HCT116 (cell line): ENCODE measurements at regions not wholly inside any gene's neighbourhood (a gene's known extent, or its start where the extent isn't known, plus 50 kb on each side); places are given as distances from the start of the nearest gene placed in this dataset.

Experiments used
- ATAC-seq: fragments of 200-7000 bp; cut with Tn5 transposase; 2 replicates; pipeline ENCODE4 v1.9.1; 2020; ENCODE audit warnings: mild to moderate bottlenecking, moderate library complexity
- BruUV-seq: library from RNA; stranded (reverse); fragments of 400-500 nt; replicated peaks from 2 replicates; lab custom pipeline; 2021; lab: Mats Ljungman, UMichigan
- CTCF ChIA-PET: fragments of 300-600 bp; sonication (Branson Sonifier 250); formaldehyde crosslinking; loops from one replicate; lab custom pipeline; 2021; ENCODE audit warnings: antibody characterized with exemption; lab: Charles Lee
- POLR2A ChIA-PET: fragments of 300-600, 350-600 bp; sonication (Branson Sonifier 250); formaldehyde crosslinking; loops from one replicate; lab custom pipeline; 2021; ENCODE audit warnings: antibody characterized with exemption; lab: Charles Lee
- RAD21 ChIA-PET, 2 experiments: fragments of 300-600 bp; sonication (Branson Sonifier 250); formaldehyde crosslinking; loops; one replicate each; lab custom pipeline; 2023; ENCODE audit warnings: low total read pairs in 2 of 2; ENCODE audit not compliant: uncharacterized antibody in 2 of 2, unreplicated experiment in 2 of 2, low non-redundant PET in 1 of 2; lab: Charles Lee
- DNase-seq: peaks from one replicate; pipeline ENCODE4 v3.0.0-alpha.2; 2010; ENCODE audit warnings: low read depth, low spot score
- H2AFZ ChIP-seq: fragments of 200-600 bp; shearing (Covaris generic), sonication (generic); 2 replicates; pipeline ENCODE4 v1.6.1; 2017; ENCODE audit warnings: low read depth, mixed run types, mixed read lengths, antibody characterized with exemption, low read length; ENCODE audit not compliant: poor library complexity, severe bottlenecking
- H3K27ac ChIP-seq: 2 replicates; pipeline ENCODE4 v1.5.1; 2012; ENCODE audit warnings: low read depth, low read length
- H3K27me3 ChIP-seq: fragments of 200-600 bp; sonication (generic); 2 replicates; pipeline ENCODE4 v1.6.1; 2016; ENCODE audit warnings: mixed run types, low read length, mixed read lengths; ENCODE audit not compliant: insufficient read depth
- H3K36me3 ChIP-seq, 2 experiments: fragments of 200-500 bp in 1 of 2; fragments of 200-600 bp in 1 of 2; sonication (Bioruptor generic) in 1 of 2; sonication (generic) in 1 of 2; 2 replicates each; pipeline versions ENCODE4 v1.5.1 to v1.6.1; 2014 to 2016; ENCODE audit warnings: low read length in 2 of 2, inconsistent platforms in 1 of 2, mixed read lengths in 1 of 2, mixed run types in 1 of 2; ENCODE audit not compliant: insufficient read depth in 2 of 2, control insufficient read depth in 1 of 2
- H3K4me1 ChIP-seq, 2 experiments: fragments of 200-600 bp in 1 of 2; sonication (generic) in 1 of 2; 2 replicates each; pipeline versions ENCODE4 v1.5.1 to v1.6.1; 2012 to 2017; ENCODE audit warnings: low read length in 2 of 2, inconsistent platforms in 1 of 2, mild to moderate bottlenecking in 1 of 2, mixed read lengths in 1 of 2, mixed run types in 1 of 2, moderate library complexity in 1 of 2; ENCODE audit not compliant: insufficient read depth in 2 of 2, control insufficient read depth in 1 of 2
- H3K4me2 ChIP-seq: fragments of 200-600 bp; sonication (generic); 2 replicates; pipeline ENCODE4 v1.6.1; 2017; ENCODE audit warnings: mixed run types, low read length, mixed read lengths
- H3K4me3 ChIP-seq, 2 experiments: fragments of 200-600 bp in 1 of 2; sonication (generic) in 1 of 2; replicated peaks in 1 of 2; 2 replicates each; pipeline ENCODE4 v1.5.1; 2011 to 2016; ENCODE audit warnings: low read length in 2 of 2, control low read depth in 1 of 2, low read depth in 1 of 2, mild to moderate bottlenecking in 1 of 2, mixed read lengths in 1 of 2, mixed run types in 1 of 2
- H3K79me2 ChIP-seq: fragments of 200-600 bp; sonication (generic); 2 replicates; pipeline ENCODE4 v1.6.1; 2017; ENCODE audit warnings: mild to moderate bottlenecking, mixed run types, low read length, moderate library complexity, mixed read lengths; ENCODE audit not compliant: insufficient read depth
- H3K9ac ChIP-seq: fragments of 200-600 bp; sonication (generic); 2 replicates; pipeline ENCODE4 v1.6.1; 2016; ENCODE audit warnings: low read length, mixed read lengths
- H3K9me2 ChIP-seq: fragments of 200-600 bp; sonication (generic), shearing (Covaris generic); 2 replicates; pipeline ENCODE4 v1.6.1; 2017; ENCODE audit warnings: mixed run types, mild to moderate bottlenecking, moderate library complexity; ENCODE audit not compliant: insufficient read depth
- H3K9me3 ChIP-seq, 2 experiments: fragments of 200-500 bp in 1 of 2; fragments of 200-600 bp in 1 of 2; sonication (Bioruptor generic) in 1 of 2; sonication (generic) in 1 of 2; 2 replicates each; pipeline ENCODE4 v1.6.1; 2014 to 2017; ENCODE audit warnings: low read length in 2 of 2, mixed read lengths in 2 of 2, inconsistent platforms in 1 of 2, low read depth in 1 of 2, mild to moderate bottlenecking in 1 of 2, mixed run types in 1 of 2, moderate library complexity in 1 of 2; ENCODE audit not compliant: control insufficient read depth in 1 of 2, insufficient read depth in 1 of 2
- H4K20me1 ChIP-seq: fragments of 200-600 bp; sonication (generic), shearing (Covaris generic); 2 replicates; pipeline ENCODE4 v1.6.1; 2017; ENCODE audit warnings: mixed run types, mild to moderate bottlenecking, moderate library complexity; ENCODE audit not compliant: insufficient read depth
- ATF3 ChIP-seq: IDR thresholded peaks from 2 replicates; pipeline ENCODE4 v1.6.1; 2012
- CBX3 ChIP-seq: IDR thresholded peaks from 2 replicates; pipeline ENCODE4 v1.6.1; 2012; ENCODE audit warnings: low read depth
- CEBPB ChIP-seq: IDR thresholded peaks from 2 replicates; pipeline ENCODE4 v1.6.1; 2012; ENCODE audit warnings: low read depth
- ELF1 ChIP-seq: IDR thresholded peaks from 2 replicates; pipeline ENCODE4 v1.6.1; 2012; ENCODE audit warnings: low read depth, borderline replicate concordance
- EZH2 ChIP-seq: fragments of 200-600 bp; sonication (generic); IDR thresholded peaks from 2 replicates; pipeline ENCODE4 v1.6.1; 2017; ENCODE audit warnings: antibody characterized with exemption, mixed run types
- EZH2phosphoT487 ChIP-seq: fragments of 200-600 bp; IDR thresholded peaks from 2 replicates; pipeline ENCODE4 v1.6.1; 2018; ENCODE audit warnings: antibody characterized with exemption, borderline replicate concordance
- FOSL1 ChIP-seq: IDR thresholded peaks from 2 replicates; pipeline ENCODE4 v1.6.1; 2012; ENCODE audit warnings: low read depth
- MAX ChIP-seq: IDR thresholded peaks from 2 replicates; pipeline ENCODE4 v1.6.1; 2012
- POLR2A ChIP-seq: IDR thresholded peaks from 2 replicates; pipeline ENCODE4 v1.7.0; 2011; ENCODE audit warnings: borderline replicate concordance; ENCODE audit not compliant: insufficient read depth, insufficient read length; ENCODE audit errors: extremely low read depth
- POLR2AphosphoS5 ChIP-seq: IDR thresholded peaks from 2 replicates; pipeline ENCODE4 v1.6.1; 2011; ENCODE audit warnings: mild to moderate bottlenecking, low read depth, low read length, moderate library complexity
- SIN3A ChIP-seq: IDR thresholded peaks from 2 replicates; pipeline ENCODE4 v1.6.1; 2012; ENCODE audit warnings: low read depth
- TCF7L2 ChIP-seq: IDR thresholded peaks from 2 replicates; pipeline ENCODE4 v1.7.0; 2011; ENCODE audit warnings: borderline replicate concordance, inconsistent platforms; ENCODE audit not compliant: insufficient read depth, insufficient read length; ENCODE audit errors: extremely low read depth
- YY1 ChIP-seq: IDR thresholded peaks from 2 replicates; pipeline ENCODE4 v1.6.1; 2011; ENCODE audit warnings: low read length, low read depth, moderate library complexity, mild to moderate bottlenecking; ENCODE audit not compliant: insufficient replicate concordance; ENCODE audit errors: extremely low read depth
- ZBTB33 ChIP-seq: IDR thresholded peaks from 2 replicates; pipeline ENCODE4 v1.6.1; 2011; ENCODE audit warnings: mild to moderate bottlenecking, low read length, moderate library complexity; ENCODE audit not compliant: insufficient replicate concordance; ENCODE audit errors: extremely low read depth
- ZFX ChIP-seq: fragments of 450-650 bp; IDR thresholded peaks from 2 replicates; pipeline ENCODE4 v1.6.1; 2017
- intact Hi-C: fragments of 100-400 bp; cut with micrococcal nuclease; formaldehyde crosslinking; loops from 2 replicates; pipeline ENCODE4 v1.10.0; 2022

- TF ChIP-seq EZH2phosphoT487 (no peak), SIN3A (no peak), POLR2A (no peak), ZFX (no peak), ELF1 (no peak), CEBPB (no peak), TCF7L2 (no peak)
Observed at GRCh38 chr1:98453066-98453465, 208.5 kb upstream of the SNX7 start (continued).

- POLR2A ChIA-PET, result no interaction called here
- Histone ChIP-seq H3K36me3 (no peaks in the 10 kb centered on the region), H3K79me2 (no peaks in the 10 kb centered on the region), H3K9me3 (no peaks in the 10 kb centered on the region)
- no peak for TF ChIP-seq MAX
- TF ChIP-seq, all 23 proteins: peak for 0
- intact Hi-C loops, result no loop called here
- no peak for ATAC-seq
- CTCF ChIA-PET, result no interaction called here
- no peak overlapping the region for H2AFZ ChIP-seq
- DNase-seq, result no peak
- H3K9me2 ChIP-seq, result no peaks in the 10 kb centered on the region
- no peak overlapping the region for H3K4me3 ChIP-seq
- no peaks in the 10 kb centered on the region for H3K27me3 ChIP-seq
- no TSS peak for BruUV-seq
- H3K4me1 ChIP-seq, result no peaks in the 10 kb centered on the region
- no peak overlapping the region for H3K4me2 ChIP-seq
- H3K27ac ChIP-seq, result no peak overlapping the region
- H4K20me1 ChIP-seq, result no peaks in the 10 kb centered on the region
- H3K9ac ChIP-seq, result no peak overlapping the region
- RAD21 ChIA-PET, result no interaction called here
Observed at GRCh38 chr1:98452162-98452561, 209.4 kb upstream of the SNX7 start.

GRCh38 chr1:98441281-98441680, 220.2 kb upstream of the SNX7 start:
- no peak overlapping the region for H2AFZ ChIP-seq
- ChIA-PET POLR2A (no interaction called here), CTCF (no interaction called here), RAD21 (no interaction called here)
- no peaks in the 10 kb centered on the region for H3K9me2 ChIP-seq
- H3K9ac ChIP-seq, result no peak overlapping the region
- H3K27me3 ChIP-seq, result no peaks in the 10 kb centered on the region
- no peak overlapping the region for H3K4me3 ChIP-seq
- intact Hi-C loops, result no loop called here
- no peak for ATAC-seq
- no peaks in the 10 kb centered on the region for H4K20me1 ChIP-seq
- H3K79me2 ChIP-seq, result no peaks in the 10 kb centered on the region
- DNase-seq, result no peak
- no peaks in the 10 kb centered on the region for H3K36me3 ChIP-seq
- no peak overlapping the region for H3K27ac ChIP-seq
- no peak overlapping the region for H3K4me2 ChIP-seq
- TF ChIP-seq POLR2A (no peak), CEBPB (no peak), ATF3 (no peak), ELF1 (no peak), ZFX (no peak), MAX (no peak), CBX3 (no peak), ZBTB33 (no peak), YY1 (no peak), POLR2AphosphoS5 (no peak), FOSL1 (no peak), EZH2 (no peak)
- H3K4me1 ChIP-seq, result no peaks in the 10 kb centered on the region
- no peaks in the 10 kb centered on the region for H3K9me3 ChIP-seq
- no TSS peak for BruUV-seq
